HG02943 (cell line): ENCODE measurements at regions not wholly inside any gene's neighbourhood (a gene's known extent, or its start where the extent isn't known, plus 50 kb on each side); places are given as distances from the start of the nearest gene placed in this dataset.

ENCODE experiments used
- ATAC-seq: cut with Tn5 transposase; IDR thresholded peaks from one replicate; pipeline ENCODE4 v1.9.1; 2021; ENCODE audit warnings: mild to moderate bottlenecking, low read depth, moderate library complexity; ENCODE audit not compliant: unreplicated experiment

DNA sequence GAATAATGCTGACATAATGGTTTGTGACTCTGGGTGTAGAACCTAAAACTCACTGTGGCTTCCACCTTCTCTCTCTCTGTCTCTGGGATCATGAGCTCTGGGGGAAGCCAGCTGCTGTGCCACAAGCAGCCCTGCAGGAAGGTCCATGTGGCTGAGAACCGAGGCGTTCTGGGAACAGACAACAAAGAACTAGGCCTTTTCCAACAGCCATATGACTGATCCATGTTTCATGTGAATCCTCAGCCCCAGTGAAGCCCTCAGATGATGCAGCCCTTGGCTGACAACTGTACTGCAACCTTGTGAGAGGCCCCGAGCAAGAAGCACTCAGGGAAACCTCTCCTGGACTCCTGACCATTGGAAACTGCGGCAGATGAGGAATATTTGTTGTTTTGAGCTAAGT lies 56.6 kb downstream of the HLA-G start:
- no peak for ATAC-seq

GRCh38 chr6:29886701-29887100 lies 55.6 kb upstream of the HLA-A start:
- ATAC-seq = no peak

DNA sequence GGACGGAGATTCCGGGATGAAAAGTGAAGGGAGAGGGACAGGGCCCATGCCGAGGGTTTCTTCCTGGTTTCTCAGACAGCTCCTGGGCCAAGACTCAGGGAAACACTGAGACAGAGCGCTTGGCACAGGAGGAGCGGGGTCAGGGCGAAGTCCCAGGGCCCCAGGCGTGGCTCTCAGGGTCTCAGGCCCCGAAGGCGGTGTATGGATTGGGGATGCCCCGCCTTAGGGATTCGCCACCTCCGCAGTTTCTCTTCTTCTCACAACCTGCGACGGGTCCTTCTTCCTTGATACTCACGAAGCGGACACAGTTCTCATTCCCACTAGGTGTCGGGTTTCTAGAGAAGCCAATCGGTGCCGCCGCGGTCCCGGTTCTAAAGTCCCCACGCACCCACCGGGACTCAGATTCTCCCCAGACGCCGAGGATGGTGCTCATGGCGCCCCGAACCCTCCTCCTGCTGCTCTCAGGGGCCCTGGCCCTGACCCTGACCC lies 55.0 kb upstream of the HLA-A start:
- ATAC-seq = peak; percentile 30

GRCh38 chr6:29887819-29888776 lies 54.2 kb upstream of the HLA-A start:
- ATAC-seq = peak; percentile 59
